CD4-positive, alpha-beta T cell treated with Interleukin-2 at 100 ng/mL for 4 hours (primary cell): ENCODE measurements at regions not wholly inside any gene's neighbourhood (a gene's known extent, or its start where the extent isn't known, plus 50 kb on each side); places are given as distances from the start of the nearest gene placed in this dataset.

ENCODE experiments used
- DNase-seq: peaks from one replicate; pipeline ENCODE4 v3.0.0-alpha.2; 2020; ENCODE audit warnings: low spot score

- DNase-seq = no peak
These were observed 158.8 kb upstream of the SP8 start for GRCh38 chr7:20945451-20945850.

GRCh38 chr7:20952916-20953315 is 166.2 kb upstream of the SP8 start:
- no peak for DNase-seq

DNA sequence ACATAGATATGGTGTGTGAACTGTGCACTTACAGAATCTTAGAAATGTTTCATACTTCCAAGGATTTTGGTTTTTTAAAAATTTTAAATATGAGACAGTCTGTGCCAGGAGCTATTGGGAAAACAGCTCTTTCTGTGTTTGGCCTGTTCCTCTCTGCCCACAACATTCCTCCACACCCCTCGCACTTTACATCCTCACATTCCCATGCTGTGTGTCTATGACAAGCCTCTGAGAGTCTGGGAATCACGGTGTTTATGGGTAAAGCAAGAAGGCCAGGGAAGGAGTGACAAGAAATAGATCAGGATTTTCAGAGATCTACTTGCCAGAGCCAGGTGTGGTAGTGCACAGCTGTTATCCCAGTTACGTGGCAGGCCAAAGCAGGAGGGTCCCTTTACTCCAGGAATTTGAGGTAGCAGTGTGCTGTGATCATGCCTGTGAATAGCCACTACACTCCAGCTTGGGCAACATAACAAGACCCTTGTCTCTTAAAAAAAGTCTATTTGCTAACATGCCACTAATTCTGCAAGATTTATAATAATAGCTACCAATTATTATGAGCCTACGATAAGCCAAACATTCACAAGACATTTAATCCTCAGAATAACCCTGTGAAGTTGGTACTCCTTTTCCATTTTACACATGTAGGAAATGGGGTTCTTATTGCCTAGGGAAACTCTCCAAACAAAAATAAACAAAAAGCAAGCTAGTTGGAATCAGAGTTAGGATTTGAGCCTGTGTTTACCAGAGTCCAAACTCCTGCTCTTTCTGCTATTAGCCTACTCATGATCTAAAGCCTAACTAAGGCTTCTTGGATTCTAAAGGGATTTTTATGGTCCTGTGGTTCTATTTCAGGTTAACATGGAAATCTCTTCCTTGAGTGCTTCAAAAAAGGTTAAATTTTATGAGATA is 168.3 kb upstream of the SP8 start:
- DNase-seq = no peak

DNA sequence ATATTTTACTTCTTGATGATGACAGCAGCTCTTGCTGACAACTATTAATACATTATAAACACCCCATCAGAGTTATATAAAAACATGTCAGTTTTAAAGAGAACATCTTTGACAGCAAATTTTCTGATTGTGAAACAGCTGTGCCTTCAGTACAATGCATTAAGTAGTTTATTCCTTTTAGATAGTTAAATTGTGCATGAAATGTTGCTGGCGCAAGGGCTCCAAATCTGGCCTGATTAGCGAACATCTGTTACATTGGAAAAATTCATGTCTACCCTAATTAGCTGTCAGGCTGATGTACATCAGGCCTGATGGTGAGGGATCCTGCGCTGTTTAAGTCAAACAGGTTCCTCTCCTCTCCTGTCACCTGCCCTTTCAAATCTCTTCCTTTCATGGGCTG is 171.9 kb upstream of the SP8 start:
- no peak for DNase-seq

DNA sequence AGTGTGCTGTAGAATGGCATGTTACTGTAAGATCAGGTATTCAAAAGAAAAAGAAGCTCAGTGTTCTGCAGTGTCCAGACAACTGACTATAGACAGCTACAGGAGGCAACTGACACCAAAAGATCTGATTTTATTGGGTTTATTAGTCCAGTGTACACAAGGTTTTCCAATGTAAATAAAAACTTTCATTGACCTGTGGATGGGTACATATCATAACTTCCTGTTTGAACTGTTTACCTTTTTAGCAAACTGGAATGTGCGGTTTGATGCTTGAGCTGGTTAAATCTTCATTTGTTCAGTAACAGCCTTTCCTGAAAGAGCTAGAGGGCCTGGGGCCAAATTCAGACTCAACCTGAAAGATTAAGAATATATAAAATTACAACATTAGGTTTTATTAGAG is 172.6 kb upstream of the SP8 start:
- no peak for DNase-seq

DNA sequence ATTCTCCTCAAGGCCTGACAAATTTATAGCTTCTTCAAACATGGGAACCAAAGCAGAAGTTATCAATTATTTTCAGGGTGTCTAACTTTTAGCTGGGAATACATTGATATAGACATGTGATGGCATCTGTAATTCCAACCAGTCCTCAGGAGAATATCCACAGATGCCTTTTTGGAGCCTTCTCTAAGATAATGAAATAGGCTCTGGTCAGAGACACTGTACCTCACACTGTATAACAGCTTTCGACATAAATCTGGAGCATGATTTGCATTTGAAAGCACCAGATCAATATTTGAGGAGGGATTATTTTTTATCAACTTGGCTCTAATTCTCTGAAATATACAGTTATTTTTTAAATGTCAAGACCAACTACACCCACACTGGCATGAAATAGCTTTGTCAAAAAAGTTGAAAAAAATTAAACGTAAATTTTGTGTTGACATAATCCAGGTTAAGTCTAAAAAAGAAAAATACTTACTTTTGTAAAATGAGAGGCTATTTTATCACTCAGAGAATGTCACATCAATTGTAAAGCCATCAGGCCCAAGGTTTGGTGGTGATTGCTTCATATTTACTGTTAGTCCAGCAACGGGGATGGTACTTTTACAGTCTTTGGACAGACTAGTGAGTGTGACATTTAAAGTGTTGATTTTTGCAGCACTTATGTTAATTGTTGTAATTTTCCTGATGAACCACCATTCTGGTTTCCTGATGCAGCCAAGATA is 177.0 kb upstream of the SP8 start:
- no peak for DNase-seq

GRCh38 chr7:20964281-20964918 is 177.7 kb upstream of the SP8 start:
- no peak for DNase-seq

DNA sequence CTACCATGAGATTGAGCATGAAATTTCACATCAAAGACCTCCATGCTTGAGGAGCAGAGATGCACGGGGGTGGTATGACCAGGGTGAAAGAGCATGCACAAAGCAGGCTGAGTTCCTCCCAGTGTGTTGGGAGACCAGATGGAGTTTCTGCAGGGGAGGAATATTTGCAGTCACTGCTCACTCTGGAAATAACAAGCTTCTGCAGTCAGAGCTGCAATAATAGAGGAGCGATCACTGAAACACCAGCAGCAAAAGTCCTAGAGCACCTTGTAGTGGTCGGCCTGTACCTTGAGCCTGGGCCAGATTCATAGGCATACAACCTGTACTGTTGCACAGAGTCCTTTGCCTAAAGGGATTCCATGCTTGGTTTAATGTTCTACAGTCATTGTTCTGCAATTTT is 184.5 kb upstream of the SP8 start:
- DNase-seq = no peak

GRCh38 chr7:20980232-20980631 is 193.5 kb upstream of the SP8 start:
- no peak for DNase-seq

- DNase-seq = no peak
These were observed 194.1 kb upstream of the SP8 start for GRCh38 chr7:20980668-20981264.

GRCh38 chr7:20988340-20988739 is 201.7 kb upstream of the SP8 start:
- DNase-seq = no peak

- no peak for DNase-seq
These were observed 204.9 kb upstream of the SP8 start for GRCh38 chr7:20991544-20991943.

DNA sequence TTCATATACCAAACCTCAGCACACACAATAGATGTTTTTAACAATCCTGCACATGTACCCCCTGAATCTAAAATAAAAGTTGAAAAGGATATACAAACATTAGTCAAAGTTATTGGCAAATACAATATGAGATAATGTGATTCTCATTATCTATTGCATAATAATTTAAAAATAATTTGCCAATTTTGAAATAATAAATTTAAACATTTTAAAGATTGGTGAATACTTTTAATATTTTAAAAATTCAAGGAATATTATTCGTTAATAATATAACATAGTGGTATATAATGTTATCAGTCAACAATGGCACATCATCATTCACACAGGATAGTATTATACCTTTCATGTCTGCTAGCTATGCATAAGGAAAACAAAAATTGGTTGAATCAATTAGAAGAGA is 207.0 kb upstream of the SP8 start:
- no peak for DNase-seq

DNA sequence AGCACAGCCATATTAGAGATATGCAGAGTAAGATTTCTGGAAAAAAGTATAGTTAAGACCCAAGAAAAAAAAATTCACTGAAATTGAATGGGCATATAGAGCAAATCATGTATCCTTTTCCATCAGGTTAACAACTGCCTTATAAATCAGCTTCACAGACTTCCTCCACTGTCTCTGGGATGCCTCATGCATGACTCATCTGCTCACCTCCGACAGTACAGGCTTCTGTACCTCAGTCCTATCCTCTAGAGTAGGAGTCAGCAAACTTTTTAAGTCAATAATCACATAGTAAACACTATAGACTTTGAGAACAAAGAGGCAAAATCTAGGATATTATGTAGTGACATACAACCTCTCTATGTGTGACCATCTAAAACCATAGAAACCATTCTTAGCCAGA is 211.6 kb upstream of the SP8 start:
- no peak for DNase-seq

DNA sequence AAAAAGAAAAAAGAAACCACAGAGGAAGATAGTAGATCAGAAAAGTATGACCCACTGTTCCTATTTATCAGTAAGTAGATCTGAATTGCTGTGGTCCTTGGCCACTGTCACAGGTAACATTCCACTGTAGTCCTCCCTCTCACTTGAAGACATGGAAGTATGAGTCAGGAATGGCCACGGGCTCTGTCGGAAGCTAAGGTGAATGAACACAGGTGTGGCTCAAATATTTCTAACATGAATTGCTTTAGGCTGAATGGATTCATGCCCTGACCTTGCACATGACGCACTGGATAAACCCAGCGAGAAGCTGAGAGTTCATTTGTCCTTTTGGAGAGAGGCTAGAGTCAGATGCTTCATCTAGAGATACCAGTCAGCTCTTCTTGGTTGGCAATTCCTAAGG is 224.5 kb upstream of the SP8 start:
- DNase-seq = no peak

DNA sequence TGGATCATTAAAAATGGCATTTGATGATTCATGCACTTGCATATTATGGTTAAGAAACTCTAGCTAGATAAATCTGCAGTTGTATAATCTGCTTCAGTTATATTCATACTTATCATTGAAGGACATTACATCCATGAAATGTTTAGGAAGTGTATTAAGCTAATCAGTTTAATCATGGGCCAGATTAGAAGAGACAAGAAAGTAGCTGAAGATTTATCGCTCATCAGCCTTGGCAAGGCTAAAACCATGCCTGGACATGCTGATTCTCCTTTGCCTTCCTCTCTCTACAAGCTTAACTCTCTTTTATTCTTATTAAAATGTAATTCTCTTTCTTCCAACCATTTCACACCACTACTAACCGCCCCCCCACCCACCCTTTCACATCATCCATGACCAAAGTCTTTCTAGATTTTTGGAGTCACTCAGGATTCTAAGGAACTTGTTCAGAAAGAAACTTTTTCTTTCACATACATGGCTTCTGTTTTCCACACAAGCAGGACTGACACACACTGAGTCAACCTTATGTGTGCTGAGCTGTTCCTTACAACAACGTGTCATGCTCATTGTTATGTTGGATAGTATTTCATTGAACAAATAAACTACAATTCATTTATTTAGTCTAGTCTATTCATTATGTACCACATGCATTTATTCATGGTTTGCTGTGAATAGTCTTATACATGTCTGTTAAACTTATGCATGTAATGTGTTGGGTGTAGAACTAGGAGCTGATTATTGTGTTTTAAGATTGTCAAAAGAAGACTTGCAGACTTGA is 227.3 kb upstream of the SP8 start:
- DNase-seq = no peak

GRCh38 chr7:21020667-21021066 is 234.0 kb upstream of the SP8 start:
- no peak for DNase-seq

- no peak for DNase-seq
These were observed 237.3 kb upstream of the SP8 start for GRCh38 chr7:21023841-21024484.

DNA sequence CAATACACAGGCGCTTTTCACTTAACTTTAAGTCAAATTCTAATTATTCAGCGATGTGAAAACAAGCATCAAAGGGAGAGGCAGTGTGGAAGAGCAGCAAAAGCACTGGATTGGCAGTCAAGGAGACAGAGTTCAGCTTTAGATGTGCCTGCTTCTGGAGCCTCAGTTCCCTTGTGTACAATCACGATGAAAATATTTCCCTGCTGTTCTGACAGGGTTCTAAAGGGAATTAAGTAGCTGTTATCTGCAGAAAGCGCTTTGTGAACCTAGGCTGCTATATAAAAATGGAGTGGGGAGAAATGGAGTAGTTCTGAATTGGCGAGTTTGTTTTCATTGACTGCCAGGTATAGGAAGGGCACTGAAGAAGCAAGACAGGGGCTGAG is 237.8 kb upstream of the SP8 start:
- no peak for DNase-seq

DNA sequence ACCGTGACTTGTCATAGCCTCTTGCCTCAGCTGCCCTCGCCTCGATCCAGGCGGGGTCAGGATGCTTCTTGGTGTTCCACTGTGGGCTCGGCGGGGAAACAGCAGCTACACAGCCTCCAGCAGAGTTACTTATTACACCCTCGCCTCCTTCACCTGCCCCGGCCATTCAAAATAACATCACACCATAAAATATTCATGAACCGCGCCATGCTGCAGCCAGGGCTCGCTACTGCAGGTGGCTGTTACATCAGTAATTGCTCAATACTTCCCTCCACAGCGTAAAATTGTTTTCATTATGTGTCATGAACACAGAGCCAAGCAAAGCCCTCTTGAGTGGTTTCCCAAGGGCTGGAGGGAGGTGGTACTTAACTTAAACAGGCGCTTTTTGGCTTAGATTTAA is 241.5 kb upstream of the SP8 start:
- DNase-seq = no peak

DNA sequence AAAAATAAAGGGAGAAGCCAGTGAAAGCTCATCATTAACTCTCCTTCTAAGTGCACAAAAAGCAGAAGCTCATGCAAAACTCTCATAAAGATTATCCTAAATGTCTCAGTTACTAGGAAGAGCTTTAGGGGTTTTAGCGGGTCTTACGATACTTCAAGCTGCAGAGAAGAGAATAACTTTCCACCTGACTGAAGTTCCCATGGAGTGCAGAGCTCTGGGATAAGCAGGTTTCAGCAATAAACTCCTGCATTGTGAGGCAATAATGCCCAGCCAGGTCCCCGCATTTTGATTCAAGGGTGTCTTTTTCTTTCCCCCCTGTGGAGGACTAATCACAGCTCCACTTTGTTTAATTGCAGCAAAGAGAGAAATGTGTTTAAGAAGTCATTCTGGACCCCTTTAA is 241.9 kb upstream of the SP8 start:
- no peak for DNase-seq
